NCI-H524 treated with DMSO at 0.1 percent for 48 hours (cell line): ENCODE measurements at regions not wholly inside any gene's neighbourhood (a gene's known extent, or its start where the extent isn't known, plus 50 kb on each side); places are given as distances from the start of the nearest gene placed in this dataset.
"Not testable (repeated sequence)": the region's sequence is repeated elsewhere in the genome, so short reads cannot be mapped to it uniquely, and the experiment has no call there.

ENCODE experiments used
- DNase-seq: peaks from one replicate; lab custom pipeline; 2025; lab: John Stamatoyannopoulos, UW

GRCh38 chr13:104962411-104962810 is 1573.1 kb downstream of the EFNB2 start:
- DNase-seq: no peak

GRCh38 chr13:104961246-104961645 is 1574.2 kb downstream of the EFNB2 start:
- DNase-seq: no peak

- DNase-seq: no peak
Observed at GRCh38 chr13:104954210-104954609, 1581.3 kb downstream of the EFNB2 start.

- DNase-seq: no peak
Observed at GRCh38 chr13:104953588-104953987, 1581.9 kb downstream of the EFNB2 start.

- DNase-seq: no peak
Observed at GRCh38 chr13:104949840-104950740, 1585.4 kb downstream of the EFNB2 start.

- DNase-seq: no peak
Observed at GRCh38 chr13:104944176-104944575, 1591.3 kb downstream of the EFNB2 start.

GRCh38 chr13:104943331-104943730 is 1592.1 kb downstream of the EFNB2 start:
- DNase-seq: no peak

- DNase-seq: no peak
Observed at GRCh38 chr13:104937881-104938280, 1597.6 kb downstream of the EFNB2 start.

GRCh38 chr13:104936304-104936703 is 1599.2 kb downstream of the EFNB2 start:
- DNase-seq: no peak

- not testable (repeated sequence) for DNase-seq
Observed at GRCh38 chr13:104920513-104920912, 1614.9 kb downstream of the EFNB2 start.

- no peak for DNase-seq
Observed at GRCh38 chr13:104920091-104920490, 1615.4 kb downstream of the EFNB2 start.

- DNase-seq: no peak
Observed at GRCh38 chr13:104900191-104900817, 1635.2 kb downstream of the EFNB2 start.

- DNase-seq: no peak
Observed at GRCh38 chr13:104898484-104898883, 1637.0 kb downstream of the EFNB2 start.

- DNase-seq: no peak
Observed at GRCh38 chr13:104895521-104895920, 1639.9 kb downstream of the EFNB2 start.

- no peak for DNase-seq
Observed at GRCh38 chr13:104875038-104875754, 1660.3 kb downstream of the EFNB2 start.

GRCh38 chr13:104872153-104872552 is 1663.3 kb downstream of the EFNB2 start:
- DNase-seq: no peak

GRCh38 chr13:104871456-104871855 is 1664.0 kb downstream of the EFNB2 start:
- no peak for DNase-seq

- DNase-seq: no peak
Observed at GRCh38 chr13:104869501-104869900, 1666.0 kb downstream of the EFNB2 start.

GRCh38 chr13:104868806-104869205 is 1666.7 kb downstream of the EFNB2 start:
- DNase-seq: no peak

GRCh38 chr13:104855581-104855980 is 1679.9 kb downstream of the EFNB2 start:
- no peak for DNase-seq

- no peak for DNase-seq
Observed at GRCh38 chr13:104854698-104855097, 1680.8 kb downstream of the EFNB2 start.

- DNase-seq: no peak
Observed at GRCh38 chr13:104854007-104854406, 1681.5 kb downstream of the EFNB2 start.

GRCh38 chr13:104847922-104848321 is 1687.5 kb downstream of the EFNB2 start:
- DNase-seq: no peak
